ENCODE measurements at regions not wholly inside any gene's neighbourhood (a gene's known extent, or its start where the extent isn't known, plus 50 kb on each side); places are given as distances from the start of the nearest gene placed in this dataset.

GRCh38 chr13:90402613-90403012 lies 944.9 kb upstream of the MIR17HG start:
- no peak overlapping the region for H3K9ac ChIP-seq (ENCODE audit: low read depth, low read length)

More at GRCh38 chr13:90402613-90403012, 944.9 kb upstream of the MIR17HG start:
- Histone ChIP-seq H2AFZ (replicated peaks; ENCODE audit: low read length, poor library complexity) (no peak overlapping the region), H4K8ac (ENCODE audit: low read depth in 2 of 2, low read length in 2 of 2) (no peak overlapping the region), H3K27me3 (ENCODE audit: control insufficient read depth, insufficient read depth, low read length) (no peaks in the 10 kb centered on the region), H4K20me1 (ENCODE audit: insufficient read depth, low read length) (no peaks in the 10 kb centered on the region), H3K56ac (ENCODE audit: extremely low read depth, insufficient read depth, low read length) (no peak overlapping the region), H4K5ac (ENCODE audit: low read depth, low read length) (no peak overlapping the region), H3K4me2 (ENCODE audit: low read depth, low read length) (no peak overlapping the region), H3K4me1 (ENCODE audit: control insufficient read depth, insufficient read depth, low read length) (no peaks in the 10 kb centered on the region), H2BK15ac (ENCODE audit: low read depth, low read length) (no peak overlapping the region), H3K9me3 (ENCODE audit: control insufficient read depth, insufficient read depth, low read length) (no peaks in the 10 kb centered on the region; the same call in 1 of the 2 replicates), H3K9me1 (ENCODE audit: insufficient read depth, low read length) (no peaks in the 10 kb centered on the region), H3K4me3 (ENCODE audit: insufficient read depth, low read depth, low read length) (no peak overlapping the region), H2AK5ac (ENCODE audit: low read depth, low read length) (no peak overlapping the region), H3K18ac (ENCODE audit: low read depth, low read length) (no peak overlapping the region), H2BK120ac (ENCODE audit: low read depth, low read length) (no peak overlapping the region), H4K91ac (ENCODE audit: insufficient read depth, low read depth, low read length) (no peak overlapping the region), H2BK5ac (ENCODE audit: low read depth, low read length, poor library complexity, severe bottlenecking) (no peak overlapping the region), H2AK9ac (replicated peaks; ENCODE audit: low read depth, low read length, poor library complexity) (no peak overlapping the region), H3K27ac (ENCODE audit: insufficient read depth, low read length) (no peak overlapping the region), H3K14ac (replicated peaks; ENCODE audit: low read depth, low read length) (no peak overlapping the region), H2BK20ac (ENCODE audit: low read depth, low read length) (no peak overlapping the region), H3K23ac (ENCODE audit: low read depth, low read length) (no peak overlapping the region), H3K36me3 (ENCODE audit: control insufficient read depth, insufficient read depth, low read length) (no peaks in the 10 kb centered on the region), H3K79me1 (ENCODE audit: low read depth in 1 of 2, low read length in 2 of 2) (no peaks in the 10 kb centered on the region), H3K4ac (ENCODE audit: low read depth, low read length) (no peak overlapping the region)
- in situ Hi-C loops (cut with MboI; ENCODE audit: low sequenced_read_pairs) (no loop called here), intact Hi-C loops (cut with micrococcal nuclease) (no loop called here), dilution Hi-C loops (cut with HindIII; ENCODE audit: low sequenced_read_pairs, unreplicated experiment) (no loop called here)
- WGBS, 2 experiments (ENCODE audit: extremely low coverage in 2 of 2, insufficient read length in 1 of 2) = no CpG with 5 or more reads among the region's 1 CpG
- BruUV-seq (replicated peaks) = no TSS peak
- POLR2A ChIA-PET (ENCODE audit: unreplicated experiment) = no interaction called here
- ATAC-seq (ENCODE audit: low read depth) (no peak), DNase-seq (no peak)
- TF ChIP-seq POLR2A (IDR thresholded peaks at IDR 0.05; ENCODE audit: low read depth, low read length) (no peak), FOS (IDR thresholded peaks at IDR 0.05; ENCODE audit: low read depth, low read length) (no peak), MAZ (IDR thresholded peaks at IDR 0.05; ENCODE audit: borderline replicate concordance, low read depth, low read length) (no peak), ELK1 (IDR thresholded peaks at IDR 0.05; ENCODE audit: borderline replicate concordance, low read depth, low read length) (no peak), CEBPB (IDR thresholded peaks at IDR 0.05; ENCODE audit: low read depth, low read length) (no peak), RCOR1 (IDR thresholded peaks at IDR 0.05; ENCODE audit: insufficient replicate concordance, low read length) (no peak), USF2 (IDR thresholded peaks at IDR 0.05; ENCODE audit: low read depth, low read length) (no peak), SMC3 (IDR thresholded peaks at IDR 0.05; ENCODE audit: low read depth, low read length) (no peak), MXI1 (IDR thresholded peaks at IDR 0.05; ENCODE audit: borderline replicate concordance, low read depth, low read length) (no peak), MAFK (IDR thresholded peaks at IDR 0.05; ENCODE audit: low read depth, low read length) (no peak), RFX5 (IDR thresholded peaks at IDR 0.05; ENCODE audit: low read depth, low read length) (no peak), NFE2L2 (IDR thresholded peaks at IDR 0.05; ENCODE audit: low read depth, low read length) (no peak), BHLHE40 (IDR thresholded peaks at IDR 0.05; ENCODE audit: low read depth, low read length) (no peak), RAD21 (IDR thresholded peaks at IDR 0.05; ENCODE audit: low read length) (no peak), CTCF (conservative IDR thresholded peaks at IDR 0.05; ENCODE audit: low read depth, low read length) (no peak), CHD1 (IDR thresholded peaks at IDR 0.05; ENCODE audit: low read depth, low read length) (no peak)
- CTCF ChIA-PET = no interaction called here

Data from IMR-90 (cell line).